GM21825 (cell line): ENCODE measurements at regions not wholly inside any gene's neighbourhood (a gene's known extent, or its start where the extent isn't known, plus 50 kb on each side); places are given as distances from the start of the nearest gene placed in this dataset.

ENCODE experiments used
- ATAC-seq: cut with Tn5 transposase; IDR thresholded peaks from one replicate; pipeline ENCODE4 v1.9.1; 2021; ENCODE audit warnings: mild to moderate bottlenecking, moderate library complexity; ENCODE audit not compliant: unreplicated experiment

DNA sequence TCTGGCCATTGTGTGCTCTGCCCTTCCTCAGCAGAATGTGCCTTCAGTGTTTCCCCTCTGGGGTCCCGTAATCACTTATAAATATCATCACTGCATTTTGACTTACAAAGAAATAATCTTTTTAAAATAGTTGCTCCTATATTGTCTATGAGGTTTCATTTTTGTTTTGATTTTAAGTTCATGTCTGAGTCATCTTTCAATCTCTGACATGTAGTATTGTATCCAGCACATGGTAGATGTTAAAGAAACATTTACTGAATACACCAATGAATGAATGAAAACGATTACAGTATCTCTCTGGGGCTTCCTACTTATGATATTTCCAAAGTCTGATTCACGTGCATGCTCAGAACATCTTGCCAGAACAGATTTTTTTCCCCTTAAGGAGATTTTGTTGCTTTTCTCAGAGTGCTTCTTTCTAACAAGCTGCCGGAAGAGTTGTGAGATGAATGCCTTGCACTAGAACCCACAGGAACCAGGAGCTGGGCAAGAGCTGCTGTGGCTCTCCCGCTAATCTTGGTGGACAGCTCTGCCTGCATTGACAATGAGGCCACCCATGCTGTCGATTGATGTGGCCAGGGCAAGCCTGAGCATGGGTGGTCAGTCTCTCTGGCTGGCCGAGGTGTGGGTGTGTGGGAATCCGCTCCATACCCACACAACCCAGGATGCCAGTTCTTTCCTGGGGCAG is 199.4 kb downstream of the CYRIA start:
- ATAC-seq = no peak

DNA sequence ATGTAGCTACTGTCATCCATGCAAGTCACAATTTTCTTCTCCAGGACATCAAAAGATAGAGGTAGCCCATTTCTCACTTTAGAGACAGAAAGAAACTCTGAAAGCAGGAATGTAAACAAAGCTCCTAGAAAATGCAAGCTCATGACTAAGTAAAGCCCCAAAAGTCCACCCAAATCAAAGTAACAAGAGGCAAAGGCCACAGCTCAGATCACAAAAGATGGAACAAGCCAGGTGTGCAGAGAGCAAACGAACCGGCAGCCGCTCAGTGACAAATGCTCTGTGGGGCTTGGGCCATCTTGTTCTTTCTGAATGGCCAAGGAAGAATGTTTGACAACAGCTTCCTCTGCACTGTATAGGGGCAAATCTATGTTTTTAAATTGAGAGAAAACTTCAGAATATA is 201.0 kb downstream of the CYRIA start:
- no peak for ATAC-seq

DNA sequence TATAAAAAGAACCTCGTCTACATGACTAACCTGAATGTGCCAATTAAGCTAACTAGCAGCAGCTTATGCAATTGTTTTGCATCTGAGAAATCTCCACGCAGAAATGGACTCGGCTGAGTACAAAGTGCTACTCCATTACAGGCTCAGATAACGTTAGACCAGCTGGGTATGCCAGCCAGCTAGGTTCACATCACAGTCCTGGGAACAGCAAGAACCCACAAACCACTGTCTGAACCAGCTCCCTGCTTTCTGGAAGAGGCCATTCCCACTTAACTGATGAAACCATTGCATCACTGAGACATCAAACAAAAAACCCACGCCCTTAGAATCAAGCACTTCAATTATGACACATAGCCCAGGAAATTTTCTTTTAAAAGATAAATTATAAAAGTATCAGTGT is 202.7 kb downstream of the CYRIA start:
- ATAC-seq = no peak

DNA sequence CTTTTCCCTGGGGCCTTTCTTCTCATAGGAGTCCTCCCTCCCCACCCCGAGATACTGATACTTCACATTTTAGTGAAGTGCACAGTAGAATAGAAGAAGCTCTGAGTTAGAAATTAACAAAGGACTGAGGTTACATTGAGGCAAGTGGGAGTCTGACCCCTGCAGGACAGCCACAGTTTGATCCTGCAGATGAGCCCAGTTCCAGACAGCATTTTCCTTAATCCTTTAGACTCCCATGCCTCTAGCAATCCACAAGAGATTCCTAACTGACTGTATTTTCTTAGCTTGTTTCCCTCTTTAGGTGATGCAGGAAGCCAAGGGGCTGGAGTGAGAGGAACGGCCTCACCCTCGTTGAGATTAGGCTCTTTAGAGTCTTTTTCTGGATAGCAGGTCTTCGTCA is 204.0 kb downstream of the CYRIA start:
- no peak for ATAC-seq

DNA sequence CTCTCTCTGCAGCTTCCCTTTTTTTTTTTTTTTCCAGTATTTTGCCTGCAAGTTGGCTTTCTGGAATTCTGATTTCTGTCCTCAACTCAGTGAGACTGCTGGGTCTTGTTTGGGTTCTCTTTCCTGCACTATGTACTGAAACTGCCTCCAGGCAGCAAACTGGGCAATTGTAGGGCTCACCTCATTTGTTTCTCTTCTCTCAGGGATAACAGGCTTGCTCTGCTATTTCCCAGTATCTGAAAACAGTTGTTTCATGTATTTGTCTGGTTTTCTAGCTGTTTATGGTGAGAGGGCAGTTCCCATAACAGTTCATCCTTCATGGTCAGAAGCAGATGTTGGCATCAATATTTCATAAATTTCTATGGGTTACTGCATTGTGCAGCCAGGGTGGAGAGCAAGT is 206.0 kb downstream of the CYRIA start:
- ATAC-seq = no peak

DNA sequence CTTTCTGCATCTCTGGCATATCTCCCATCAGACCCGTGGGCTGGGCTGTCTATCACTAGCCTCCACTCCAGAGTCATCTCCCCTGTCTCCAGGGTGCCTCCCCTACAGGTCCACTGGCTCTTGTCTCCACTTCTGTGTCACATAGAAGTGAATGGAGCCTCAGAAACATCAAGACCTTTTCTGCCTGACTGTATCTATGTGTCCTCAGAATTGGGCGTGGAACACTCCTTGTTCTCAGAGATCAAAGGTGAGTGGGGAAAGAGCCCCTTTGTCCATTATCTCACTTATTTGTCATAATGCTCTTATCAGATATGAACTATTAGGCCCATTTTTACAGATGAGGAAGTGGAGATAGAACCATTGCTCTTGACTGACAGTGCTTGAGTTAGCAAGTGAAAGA is 211.0 kb downstream of the CYRIA start:
- no peak for ATAC-seq

DNA sequence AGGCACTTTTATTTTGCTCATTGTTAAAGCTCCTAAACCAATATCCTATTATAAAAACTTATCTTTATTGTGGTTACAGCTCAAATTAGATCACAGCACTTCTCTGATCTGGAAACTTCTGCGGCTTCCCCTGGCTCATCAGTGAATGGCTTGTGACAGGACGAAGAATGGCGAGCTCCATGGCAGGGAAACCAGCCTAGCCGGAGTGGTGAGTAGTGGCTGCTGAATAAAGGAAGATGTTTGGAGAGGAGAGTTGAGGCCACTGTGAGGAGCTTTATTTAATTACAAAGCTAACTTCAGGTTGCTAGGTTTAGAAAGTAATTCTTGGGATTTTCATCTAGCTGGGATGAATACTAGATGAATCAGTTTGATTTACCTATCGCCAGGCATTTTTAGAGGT is 213.5 kb downstream of the CYRIA start:
- no peak for ATAC-seq

DNA sequence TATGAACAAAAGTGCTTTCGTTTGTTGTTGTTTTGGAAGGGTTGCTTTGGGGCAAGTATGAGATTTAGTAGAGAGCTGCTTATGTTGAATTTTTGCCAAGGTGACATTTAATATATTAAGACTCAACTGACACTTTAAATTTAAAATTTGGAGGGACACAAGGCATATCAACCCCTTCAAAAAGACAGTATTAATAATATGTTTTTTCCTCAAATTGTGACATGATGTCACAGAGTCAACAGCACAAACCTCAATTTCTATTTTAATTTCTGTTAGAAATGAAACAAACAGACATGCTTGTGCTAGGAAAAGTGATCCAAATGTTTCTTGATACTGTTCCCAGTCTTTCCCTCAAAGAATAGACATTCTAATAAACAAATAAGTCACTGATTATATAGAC is 218.9 kb downstream of the CYRIA start:
- no peak for ATAC-seq

DNA sequence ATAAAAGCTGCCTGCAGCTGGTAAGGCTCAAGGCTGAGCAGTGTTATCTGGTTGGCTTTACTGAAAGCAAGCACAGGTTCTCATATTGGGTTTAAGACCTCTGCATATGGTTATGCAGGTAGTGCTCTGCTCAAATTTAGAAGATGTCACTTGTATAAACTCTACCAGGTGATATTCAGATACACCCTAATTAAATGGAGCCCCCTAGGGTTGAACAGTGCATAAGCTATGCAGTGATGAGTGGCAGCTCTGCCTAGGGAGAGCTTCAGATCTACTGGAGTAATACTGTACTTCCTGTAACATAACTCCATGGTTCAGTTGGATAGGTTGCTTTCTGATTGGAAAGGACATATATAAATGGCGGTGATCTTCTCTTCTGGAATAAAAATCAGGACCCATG is 222.7 kb downstream of the CYRIA start:
- no peak for ATAC-seq

DNA sequence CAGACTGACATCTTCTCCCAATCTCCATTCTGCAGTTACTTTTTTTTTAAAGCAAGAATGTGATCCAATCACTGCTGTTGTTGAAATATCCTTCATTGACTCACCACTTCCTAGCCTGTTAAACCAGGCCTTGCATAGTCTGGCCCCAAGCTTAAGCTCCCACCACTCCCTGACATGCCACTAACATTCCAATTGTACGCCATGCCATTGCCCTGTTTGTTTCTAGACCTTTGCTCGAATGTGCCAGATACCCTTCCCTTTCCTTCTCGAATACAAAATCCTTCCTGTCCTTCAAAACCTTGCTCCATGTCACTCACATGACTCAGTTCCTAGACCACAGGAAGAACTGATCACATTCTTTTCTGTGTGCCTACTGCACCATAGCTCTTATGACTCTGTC is 224.2 kb downstream of the CYRIA start:
- no peak for ATAC-seq

DNA sequence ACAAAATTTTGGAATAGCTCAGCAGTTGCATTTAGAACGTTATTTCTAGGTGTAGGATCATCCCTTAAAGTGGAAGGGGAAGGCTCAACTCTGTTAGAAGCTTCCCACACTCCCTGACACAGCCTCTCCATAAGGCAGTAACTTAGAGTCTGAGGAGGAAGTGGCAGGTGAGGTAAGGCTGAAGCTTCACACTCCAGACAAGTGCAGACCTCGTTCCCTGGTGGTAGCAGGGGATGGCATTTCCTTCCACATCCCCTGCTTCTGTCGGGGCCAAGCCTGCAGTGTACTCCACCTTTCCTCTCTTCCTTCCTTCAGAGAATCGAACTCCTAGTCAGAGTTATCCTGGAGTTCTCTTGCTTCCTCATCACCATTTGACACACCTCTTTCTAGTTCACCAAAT is 224.7 kb downstream of the CYRIA start:
- ATAC-seq = no peak

DNA sequence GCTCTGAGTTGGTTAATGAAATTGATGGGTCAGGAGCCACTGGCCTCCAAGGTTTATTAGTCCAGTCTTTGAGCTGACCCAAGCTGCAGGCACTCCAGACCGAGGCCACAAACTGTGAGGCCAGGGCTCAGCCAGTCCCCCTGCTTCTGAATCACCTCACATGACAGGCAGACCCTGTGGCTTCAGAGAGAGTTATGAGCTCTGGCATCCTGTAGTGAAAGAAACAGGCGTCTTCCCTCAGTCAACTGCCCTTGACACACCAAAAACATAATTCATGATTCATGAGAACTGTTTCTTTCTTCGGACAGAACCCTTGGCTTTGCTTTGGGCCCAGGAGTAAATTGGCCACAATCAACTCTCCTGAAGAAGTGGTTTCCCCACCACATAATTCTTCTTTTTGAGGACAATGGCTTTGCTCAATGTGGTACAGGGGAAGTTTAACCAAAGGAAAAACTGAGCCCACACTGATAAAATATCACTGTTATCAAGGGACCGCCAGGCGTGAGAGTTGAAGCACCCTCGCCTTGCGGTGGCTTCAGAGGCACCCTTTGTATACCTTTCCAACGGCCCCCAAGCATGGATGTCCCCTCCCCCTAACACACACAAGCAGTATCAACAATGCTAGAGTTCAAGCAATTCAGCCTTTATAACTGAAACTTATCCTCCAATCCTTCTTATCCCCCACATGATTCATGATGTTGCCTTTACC is 226.9 kb downstream of the CYRIA start:
- no peak for ATAC-seq

DNA sequence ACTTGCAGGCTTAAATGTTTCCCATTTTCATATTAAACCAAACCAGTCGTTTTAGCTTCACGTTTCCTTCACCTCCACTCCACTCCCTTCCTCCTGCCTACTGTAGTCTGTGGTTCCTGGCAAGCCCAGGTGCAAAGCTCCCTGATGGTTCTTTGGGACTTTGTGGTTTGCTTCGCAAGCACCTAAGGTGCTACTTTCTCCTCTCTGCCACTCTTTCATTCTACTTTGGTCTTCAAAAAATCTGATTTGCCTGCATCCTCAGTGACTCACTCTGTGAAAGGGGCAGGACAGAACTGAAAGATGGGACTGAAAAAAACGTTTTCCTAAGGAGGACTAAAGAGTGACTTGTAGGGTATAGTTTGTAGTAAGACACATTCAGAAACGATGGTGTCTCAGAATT is 228.4 kb downstream of the CYRIA start:
- ATAC-seq = no peak

DNA sequence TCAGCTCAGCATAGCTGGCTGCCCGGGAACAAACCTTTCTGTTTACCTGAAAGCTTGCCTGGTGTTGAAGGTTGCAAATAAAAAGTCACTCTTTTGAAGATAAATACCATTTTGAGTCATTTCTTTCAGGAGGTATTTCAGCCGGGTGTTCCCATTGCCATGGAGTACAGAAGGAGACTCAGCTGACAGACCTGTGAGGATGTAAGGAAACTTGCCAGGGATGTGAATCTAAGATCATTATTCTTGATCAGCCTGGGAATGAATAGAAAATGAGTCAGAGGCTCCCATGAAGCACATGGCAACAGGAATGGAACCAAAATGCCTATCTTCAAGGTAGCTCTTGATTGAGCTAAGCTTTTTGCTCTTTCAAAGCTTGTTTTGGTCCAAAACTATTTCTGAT is 231.2 kb downstream of the CYRIA start:
- ATAC-seq = no peak

DNA sequence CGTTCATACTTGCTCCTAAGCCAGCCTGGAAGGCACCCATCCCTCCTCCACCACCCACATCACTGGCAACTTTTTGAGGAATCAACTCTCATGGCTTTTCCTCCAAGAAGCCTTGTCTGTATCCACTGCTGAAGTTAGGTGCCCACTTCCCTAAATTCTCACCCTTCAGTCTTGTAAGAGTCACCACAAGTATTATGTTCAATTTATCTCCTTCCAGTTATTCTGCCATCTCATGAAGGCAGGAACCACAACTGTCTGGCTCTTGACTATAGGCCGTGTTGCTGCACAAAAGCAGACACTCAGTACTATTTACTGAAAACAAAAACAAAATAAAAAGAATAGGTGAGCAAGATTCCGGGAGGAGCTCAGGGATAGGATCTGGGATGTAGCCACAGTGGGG is 234.8 kb downstream of the CYRIA start:
- no peak for ATAC-seq

DNA sequence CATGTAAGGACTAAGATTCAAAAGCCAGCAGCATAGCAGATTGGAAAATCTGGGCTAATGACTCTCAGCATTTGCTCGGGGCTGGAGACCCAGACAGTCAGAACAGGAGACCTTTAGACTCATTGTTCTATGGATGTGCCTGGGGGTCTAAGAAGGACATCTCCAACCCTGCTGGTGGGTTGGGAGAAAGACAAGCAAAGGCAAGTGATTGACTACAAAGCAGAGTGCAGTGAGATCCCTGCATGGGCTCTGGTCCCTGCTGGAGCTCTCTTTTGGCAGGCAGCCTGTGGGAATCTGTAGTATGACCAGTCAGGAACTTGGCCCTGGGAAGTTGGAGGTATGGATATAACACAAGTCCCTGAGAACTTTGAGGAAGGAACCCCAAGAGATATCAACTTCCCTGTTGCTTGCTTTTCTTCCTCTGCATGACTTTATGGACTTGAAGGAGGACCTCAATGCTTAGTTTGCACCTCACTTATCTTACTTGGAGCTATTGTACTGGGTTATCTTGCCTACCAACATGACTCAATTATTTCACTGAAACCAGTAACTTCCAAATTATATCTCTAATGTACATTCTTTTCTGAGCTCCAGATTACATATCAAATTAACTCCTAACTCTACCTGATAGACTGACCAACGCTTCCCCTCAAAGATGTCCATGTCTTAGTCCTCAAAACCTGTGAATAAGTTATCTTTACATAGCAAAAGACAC is 236.0 kb downstream of the CYRIA start:
- no peak for ATAC-seq

DNA sequence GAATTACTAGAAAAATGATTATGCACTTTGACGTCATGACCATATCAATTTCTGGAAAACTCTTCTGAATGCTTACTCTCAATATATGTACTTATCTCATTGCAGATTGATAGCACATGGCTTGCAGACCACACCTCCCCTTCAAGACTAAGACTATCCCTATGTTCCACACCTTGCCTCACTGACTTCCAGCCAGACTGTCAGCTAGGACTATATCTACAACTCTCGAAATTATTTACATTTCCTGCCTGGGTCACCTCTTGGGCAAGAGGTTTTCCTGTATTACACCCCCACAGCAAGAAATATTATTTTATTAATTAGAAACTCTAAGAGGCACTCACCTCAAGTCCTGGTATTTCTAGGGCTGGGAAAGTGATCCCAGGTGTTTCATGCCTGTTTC is 236.6 kb downstream of the CYRIA start:
- no peak for ATAC-seq

DNA sequence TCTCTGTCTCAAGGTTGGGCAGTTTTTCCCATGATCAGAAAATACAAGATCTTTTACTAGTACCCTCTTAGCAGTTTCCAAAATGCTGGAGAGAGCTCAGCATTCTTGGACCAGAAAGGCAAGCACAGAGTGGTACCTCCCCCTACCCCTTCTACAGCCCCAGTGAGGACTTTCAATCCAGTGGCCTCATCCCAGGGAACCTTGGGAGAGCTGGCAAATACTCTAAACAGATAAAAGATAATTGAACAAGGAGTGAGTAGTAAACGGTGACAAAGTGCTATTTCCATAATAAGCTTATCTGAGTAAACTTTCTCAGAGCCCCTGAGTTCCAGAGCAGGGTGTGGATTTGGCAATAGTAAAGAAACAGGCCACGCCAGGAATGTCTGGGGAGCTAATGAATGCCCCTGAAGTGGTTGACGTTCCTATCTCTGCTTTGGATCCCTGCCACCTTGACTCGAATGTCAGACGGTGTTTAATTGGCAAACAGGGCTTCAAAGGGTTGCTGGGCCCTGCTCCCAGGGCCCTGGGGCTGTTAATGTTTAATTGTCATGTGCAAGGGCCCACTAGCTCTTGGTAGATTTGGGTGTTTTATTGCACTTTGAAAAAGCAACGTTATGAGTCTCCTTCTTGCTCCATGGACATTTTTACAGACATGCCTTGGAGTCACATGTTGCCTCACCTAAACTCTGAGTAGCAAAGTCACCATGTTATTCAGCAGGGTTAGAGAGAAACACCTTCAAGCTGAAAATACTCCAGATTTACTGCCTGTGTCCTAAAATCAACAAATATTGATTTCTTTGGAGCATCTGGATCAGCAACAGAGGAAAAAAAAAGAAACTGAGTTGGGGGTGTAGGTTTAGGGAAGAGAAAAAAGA is 239.9 kb downstream of the CYRIA start:
- no peak for ATAC-seq

DNA sequence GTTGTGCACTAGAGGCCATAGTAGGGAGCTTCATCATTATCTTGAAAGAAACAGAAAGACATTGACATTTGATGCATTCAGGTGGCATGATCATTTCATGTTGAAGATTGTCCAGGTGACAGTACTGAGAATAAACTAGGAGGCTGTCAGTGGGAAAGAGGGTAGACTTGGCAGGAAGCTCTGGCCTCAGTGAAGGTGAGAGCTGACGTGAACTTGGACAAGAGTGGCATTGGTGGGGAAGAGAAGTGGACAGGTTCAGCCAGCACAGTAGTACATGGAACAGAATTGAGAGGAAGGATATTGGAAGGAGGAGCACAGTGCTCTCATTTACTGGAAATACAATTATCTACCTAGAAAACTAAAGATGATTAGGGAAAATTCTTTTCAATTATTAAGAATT is 245.2 kb downstream of the CYRIA start:
- ATAC-seq = no peak

DNA sequence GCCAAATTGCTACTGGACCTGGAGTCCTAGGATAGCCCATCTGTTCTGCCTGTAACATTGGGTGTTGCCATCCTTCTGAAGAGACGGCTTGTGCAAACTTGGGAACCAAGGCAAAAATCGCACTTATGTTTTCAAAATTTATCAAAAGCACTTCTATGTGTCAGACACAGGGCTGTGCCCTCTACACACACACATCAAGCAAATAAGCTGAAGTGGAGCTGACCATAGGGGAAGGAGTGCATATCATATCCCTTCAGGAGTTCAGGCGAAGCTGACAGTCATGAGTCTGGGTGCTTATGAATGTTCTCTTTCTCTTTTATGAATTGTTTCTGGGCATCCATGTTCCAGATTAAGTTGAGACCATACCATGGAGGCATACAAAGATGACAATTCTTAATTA is 247.9 kb downstream of the CYRIA start:
- ATAC-seq = no peak

DNA sequence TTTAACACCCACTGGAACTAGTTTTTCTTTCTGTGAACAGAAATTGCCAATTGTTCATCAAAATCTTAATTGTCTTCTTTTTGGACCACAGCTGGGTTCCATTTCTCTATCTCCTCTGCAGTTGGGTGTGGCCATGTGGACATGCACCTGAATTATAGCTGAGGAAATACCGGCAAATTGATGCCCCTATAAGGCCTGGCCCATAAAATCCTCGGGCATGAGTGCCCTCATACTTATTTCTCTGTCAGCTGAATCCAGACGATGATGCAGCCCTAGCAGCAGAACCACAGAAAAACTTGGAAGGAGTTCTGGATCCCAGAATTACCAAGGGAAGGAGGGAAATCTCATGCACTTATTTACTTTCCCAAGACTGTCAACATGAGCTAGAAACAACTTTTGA is 249.0 kb downstream of the CYRIA start:
- ATAC-seq = no peak
